KMS-11 (cell line): ENCODE measurements at regions not wholly inside any gene's neighbourhood (a gene's known extent, or its start where the extent isn't known, plus 50 kb on each side); places are given as distances from the start of the nearest gene placed in this dataset.

Source experiments
- H2AFZ ChIP-seq: fragments of 200-600 bp; sonication (generic); 2 replicates; pipeline ENCODE4 v1.6.1; 2016; ENCODE audit warnings: antibody characterized with exemption, mixed run types, low read depth
- H3K27ac ChIP-seq: fragments of 200-600 bp; sonication (generic); 2 replicates; pipeline ENCODE4 v1.6.1; 2016; ENCODE audit warnings: mild to moderate bottlenecking, mixed run types
- H3K27me3 ChIP-seq: fragments of 200-600 bp; sonication (generic); 2 replicates; pipeline ENCODE4 v1.6.1; 2017; ENCODE audit warnings: mild to moderate bottlenecking, low read depth, mixed run types, moderate library complexity; ENCODE audit not compliant: insufficient read depth
- H3K36me3 ChIP-seq: fragments of 200-600 bp; sonication (generic); 2 replicates; pipeline ENCODE4 v1.6.1; 2017; ENCODE audit warnings: mild to moderate bottlenecking, mixed run types; ENCODE audit not compliant: insufficient read depth
- H3K4me1 ChIP-seq: fragments of 200-600 bp; sonication (generic); 2 replicates; pipeline ENCODE4 v1.6.1; 2016; ENCODE audit warnings: mild to moderate bottlenecking, low read depth, mixed run types; ENCODE audit not compliant: poor library complexity, severe bottlenecking
- H3K4me2 ChIP-seq: fragments of 200-600 bp; sonication (generic); 2 replicates; pipeline ENCODE4 v1.7.0; 2016; ENCODE audit warnings: mild to moderate bottlenecking, mixed run types
- H3K4me3 ChIP-seq: fragments of 200-600 bp; sonication (generic); IDR thresholded peaks from 2 replicates; pipeline ENCODE4 v1.6.1; 2017; ENCODE audit warnings: low read depth, low read length, mixed read lengths; ENCODE audit not compliant: insufficient read depth
- H3K79me2 ChIP-seq: fragments of 200-600 bp; sonication (generic); 2 replicates; pipeline ENCODE4 v1.6.1; 2016; ENCODE audit warnings: low read depth, mixed run types; ENCODE audit not compliant: insufficient read depth
- H3K9ac ChIP-seq: fragments of 200-600 bp; sonication (generic); 2 replicates; pipeline ENCODE4 v1.6.1; 2016; ENCODE audit warnings: mild to moderate bottlenecking, mixed run types
- H4K20me1 ChIP-seq: fragments of 200-600 bp; sonication (generic); 2 replicates; pipeline ENCODE4 v1.6.1; 2016; ENCODE audit warnings: mild to moderate bottlenecking, mixed run types; ENCODE audit not compliant: insufficient read depth
- CTCF ChIP-seq: fragments of 200-600 bp; sonication (generic); conservative IDR thresholded peaks from 2 replicates; pipeline ENCODE4 v1.6.1; 2017; ENCODE audit warnings: low read depth, mild to moderate bottlenecking, antibody characterized with exemption, low read length, moderate library complexity, mixed read lengths

DNA sequence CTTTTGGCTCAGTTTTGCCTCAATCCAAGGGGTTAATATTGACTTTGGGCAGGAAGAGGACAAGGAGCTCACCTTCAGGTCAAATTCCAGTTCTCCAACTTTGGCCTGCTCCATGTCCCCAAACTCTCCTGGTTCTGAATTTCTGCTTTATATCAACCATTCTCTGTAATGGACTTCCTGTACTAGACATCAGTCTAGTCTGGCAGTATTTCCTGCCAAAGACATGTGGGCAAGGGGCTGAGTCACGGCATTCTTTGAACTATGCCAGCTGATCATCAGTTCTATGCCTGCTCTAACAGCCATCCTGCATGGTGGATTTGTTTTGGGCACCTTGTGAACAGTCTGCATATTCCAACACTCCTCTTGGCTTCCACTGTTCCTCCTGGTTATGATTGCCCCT is 199.4 kb downstream of the ZEB2 start:
- Histone ChIP-seq H3K4me3 (no peak overlapping the region), H3K4me2 (no peak overlapping the region), H3K79me2 (no peaks in the 10 kb centered on the region), H3K27ac (no peak overlapping the region), H3K36me3 (no peaks in the 10 kb centered on the region), H4K20me1 (no peaks in the 10 kb centered on the region), H3K9ac (no peak overlapping the region), H3K27me3 (no peaks in the 10 kb centered on the region), H3K4me1 (no peaks in the 10 kb centered on the region), H2AFZ (no peak overlapping the region)
- TF ChIP-seq CTCF, result no peak

GRCh38 chr2:144317071-144317738 is 202.7 kb downstream of the ZEB2 start:
- no peak overlapping the region for H3K27ac ChIP-seq
- no peaks in the 10 kb centered on the region for H3K27me3 ChIP-seq
- TF ChIP-seq CTCF, result no peak
- H3K4me1 ChIP-seq, result no peaks in the 10 kb centered on the region
- no peak overlapping the region for H3K4me3 ChIP-seq
- no peak overlapping the region for H3K9ac ChIP-seq
- H4K20me1 ChIP-seq, result no peaks in the 10 kb centered on the region
- no peaks in the 10 kb centered on the region for H3K79me2 ChIP-seq
- H3K4me2 ChIP-seq, result no peak overlapping the region
- H2AFZ ChIP-seq, result no peak overlapping the region
- no peaks in the 10 kb centered on the region for H3K36me3 ChIP-seq

GRCh38 chr2:144310889-144311608 is 208.9 kb downstream of the ZEB2 start:
- H4K20me1 ChIP-seq, result no peaks in the 10 kb centered on the region
- H3K79me2 ChIP-seq, result no peaks in the 10 kb centered on the region

GRCh38 chr2:144310484-144310883 is 209.4 kb downstream of the ZEB2 start:
- Histone ChIP-seq H3K4me2 (no peak overlapping the region), H3K36me3 (no peaks in the 10 kb centered on the region), H4K20me1 (no peaks in the 10 kb centered on the region)

More at GRCh38 chr2:144310889-144311608, 208.9 kb downstream of the ZEB2 start:
- Histone ChIP-seq H3K27me3 (no peaks in the 10 kb centered on the region), H3K36me3 (no peaks in the 10 kb centered on the region), H3K9ac (no peak overlapping the region), H3K4me3 (no peak overlapping the region), H3K27ac (no peak overlapping the region), H2AFZ (no peak overlapping the region), H3K4me1 (no peaks in the 10 kb centered on the region), H3K4me2 (no peak overlapping the region)
- no peak for TF ChIP-seq CTCF

More at GRCh38 chr2:144310484-144310883, 209.4 kb downstream of the ZEB2 start:
- no peak overlapping the region for H3K27ac ChIP-seq
- no peak overlapping the region for H3K4me3 ChIP-seq
- no peaks in the 10 kb centered on the region for H3K4me1 ChIP-seq
- no peak overlapping the region for H3K9ac ChIP-seq
- H2AFZ ChIP-seq, result no peak overlapping the region
- no peaks in the 10 kb centered on the region for H3K79me2 ChIP-seq
- no peak for TF ChIP-seq CTCF
- no peaks in the 10 kb centered on the region for H3K27me3 ChIP-seq
